ENCODE measurements at regions not wholly inside any gene's neighbourhood (a gene's known extent, or its start where the extent isn't known, plus 50 kb on each side); places are given as distances from the start of the nearest gene placed in this dataset.
"Not testable (repeated sequence)": the region's sequence is repeated elsewhere in the genome, so short reads cannot be mapped to it uniquely, and the experiment has no call there.

DNA sequence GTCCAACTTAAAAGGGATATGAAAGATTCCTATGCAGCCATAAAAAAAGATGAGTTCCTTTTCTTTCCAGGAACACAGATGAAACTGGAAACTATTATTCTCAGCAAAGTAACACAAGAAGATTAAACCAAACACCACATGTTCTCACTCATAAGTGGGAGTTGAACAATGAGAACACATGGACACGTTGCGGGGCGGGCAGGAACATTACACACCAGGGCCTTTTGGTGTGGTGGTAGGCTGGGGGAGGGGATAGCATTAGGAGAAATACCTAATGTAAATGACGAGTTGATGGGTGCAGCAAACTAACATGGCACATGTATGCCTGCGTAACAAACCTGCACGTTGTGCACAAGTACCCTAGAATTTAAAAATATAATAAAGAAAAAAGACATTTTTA, 516.1 kb downstream of the LRRC70 start:
- ChIA-PET CTCF (no interaction called here), POLR2A (no interaction called here)

GRCh38 chr5:63089147-63089546, 510.5 kb downstream of the LRRC70 start:
- DNase-seq = no peak
- Histone ChIP-seq H3K36me3 (ENCODE audit: insufficient read depth, low read length) (no peaks in the 10 kb centered on the region), H3K9me3 (ENCODE audit: low read length) (no peaks in the 10 kb centered on the region), H3K27ac (ENCODE audit: low read depth, low read length) (no peak overlapping the region), H3K4me1 (ENCODE audit: insufficient read depth, low read length) (no peaks in the 10 kb centered on the region), H3K4me3 (ENCODE audit: low read length) (no peak overlapping the region), H3K27me3 (ENCODE audit: insufficient read depth, low read length, poor library complexity, severe bottlenecking) (no peaks in the 10 kb centered on the region)
- ChIA-PET POLR2A (no interaction called here), CTCF (no interaction called here)
- no peak overlapping the region for H3K27ac Mint-ChIP-seq
- no peaks in the 10 kb centered on the region for H3K4me1 Mint-ChIP-seq
- H3K4me3 Mint-ChIP-seq = no peak overlapping the region
- H3K36me3 Mint-ChIP-seq = peaks cover 0 to 1% (median 0%) of the 10 kb centered on the region in 3 donors
- H3K9me3 Mint-ChIP-seq = peaks cover 0 to 9% (median 7%) of the 10 kb centered on the region in 5 donors
- no peaks in the 10 kb centered on the region for H3K27me3 Mint-ChIP-seq

More for the DNA sequence above, 516.1 kb downstream of the LRRC70 start:
- H3K36me3 ChIP-seq (ENCODE audit: insufficient read depth, low read length) = no peaks in the 10 kb centered on the region
- no peaks in the 10 kb centered on the region for H3K4me1 ChIP-seq (ENCODE audit: insufficient read depth, low read length)
- no peak for DNase-seq
- Mint-ChIP-seq H3K27me3 (no peaks in the 10 kb centered on the region), H3K4me3 (no peak overlapping the region), H3K9me3 (peaks cover 0 to 5% (median 2%) of the 10 kb centered on the region in 5 donors), H3K27ac (no peak overlapping the region), H3K36me3 (peaks cover 0 to 1% (median 0%) of the 10 kb centered on the region in 3 donors), H3K4me1 (no peaks in the 10 kb centered on the region)
- H3K9me3 ChIP-seq (ENCODE audit: low read length) = no peaks in the 10 kb centered on the region
- H3K27me3 ChIP-seq (ENCODE audit: insufficient read depth, low read length, poor library complexity, severe bottlenecking) = no peaks in the 10 kb centered on the region
- no peak overlapping the region for H3K27ac ChIP-seq (ENCODE audit: low read depth, low read length)
- no peak overlapping the region for H3K4me3 ChIP-seq (ENCODE audit: low read length)

DNA sequence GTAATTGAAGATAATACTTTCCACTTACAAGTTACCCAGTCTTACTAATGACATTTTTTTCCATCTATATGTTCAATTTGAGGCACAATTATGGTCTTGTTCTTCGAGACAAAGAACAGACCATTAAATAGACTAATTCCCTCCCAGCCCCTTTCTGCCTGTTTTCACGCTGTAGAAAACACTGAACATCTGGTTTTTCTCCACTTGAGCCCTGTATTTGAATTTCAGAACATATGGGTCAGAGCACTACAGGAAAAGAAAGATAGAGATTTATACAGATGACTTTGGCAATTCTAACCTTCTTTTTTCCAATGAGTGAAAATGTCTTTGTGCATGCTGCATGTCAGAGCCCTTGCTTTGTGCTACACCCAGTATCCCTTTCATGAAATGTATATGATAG, 506.9 kb downstream of the LRRC70 start:
- Mint-ChIP-seq H3K36me3 (no peaks in the 10 kb centered on the region), H3K27me3 (no peaks in the 10 kb centered on the region), H3K27ac (no peak overlapping the region), H3K9me3 (peaks cover 0 to 11% (median 5%) of the 10 kb centered on the region in 5 donors), H3K4me1 (no peaks in the 10 kb centered on the region), H3K4me3 (no peak overlapping the region)
- Histone ChIP-seq H3K4me3 (ENCODE audit: low read length) (no peak overlapping the region), H3K9me3 (ENCODE audit: low read length) (no peaks in the 10 kb centered on the region), H3K4me1 (ENCODE audit: insufficient read depth, low read length) (no peaks in the 10 kb centered on the region), H3K36me3 (ENCODE audit: insufficient read depth, low read length) (no peaks in the 10 kb centered on the region), H3K27me3 (ENCODE audit: insufficient read depth, low read length, poor library complexity, severe bottlenecking) (no peaks in the 10 kb centered on the region), H3K27ac (ENCODE audit: low read depth, low read length) (no peak overlapping the region)
- ChIA-PET POLR2A (no interaction called here), CTCF (no interaction called here)
- no peak for DNase-seq

DNA sequence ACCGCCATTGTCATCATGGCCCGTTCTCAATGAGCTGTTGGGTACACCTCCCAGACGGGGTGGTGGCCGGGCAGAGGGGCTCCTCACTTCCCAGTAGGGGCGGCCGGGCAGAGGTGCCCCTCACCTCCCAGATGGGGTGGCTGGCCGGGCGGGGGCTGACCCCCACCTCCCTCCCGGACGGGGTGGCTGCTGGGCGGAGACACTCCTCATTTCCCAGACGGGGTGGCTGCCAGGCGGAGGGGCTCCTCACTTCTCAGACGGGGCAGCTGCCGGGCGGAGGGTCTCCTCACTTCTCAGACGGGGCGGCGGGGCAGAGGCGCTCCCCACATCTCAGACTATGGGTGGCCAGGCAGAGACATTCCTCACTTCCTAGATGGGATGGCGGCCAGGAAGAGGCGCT, 505.1 kb downstream of the LRRC70 start:
- CTCF ChIA-PET; H3K4me1 ChIP-seq (ENCODE audit: insufficient read depth, low read length); H3K27ac Mint-ChIP-seq; H3K4me1 Mint-ChIP-seq; H3K27me3 ChIP-seq (ENCODE audit: insufficient read depth, low read length, poor library complexity, severe bottlenecking); H3K4me3 Mint-ChIP-seq; H3K9me3 ChIP-seq (ENCODE audit: low read length); DNase-seq; H3K36me3 Mint-ChIP-seq; H3K27ac ChIP-seq (ENCODE audit: low read depth, low read length); H3K27me3 Mint-ChIP-seq; H3K36me3 ChIP-seq (ENCODE audit: insufficient read depth, low read length); POLR2A ChIA-PET; H3K4me3 ChIP-seq (ENCODE audit: low read length): not testable (repeated sequence)
- peaks cover 0 to 11% (median 5%) of the 10 kb centered on the region in 5 donors for H3K9me3 Mint-ChIP-seq

DNA sequence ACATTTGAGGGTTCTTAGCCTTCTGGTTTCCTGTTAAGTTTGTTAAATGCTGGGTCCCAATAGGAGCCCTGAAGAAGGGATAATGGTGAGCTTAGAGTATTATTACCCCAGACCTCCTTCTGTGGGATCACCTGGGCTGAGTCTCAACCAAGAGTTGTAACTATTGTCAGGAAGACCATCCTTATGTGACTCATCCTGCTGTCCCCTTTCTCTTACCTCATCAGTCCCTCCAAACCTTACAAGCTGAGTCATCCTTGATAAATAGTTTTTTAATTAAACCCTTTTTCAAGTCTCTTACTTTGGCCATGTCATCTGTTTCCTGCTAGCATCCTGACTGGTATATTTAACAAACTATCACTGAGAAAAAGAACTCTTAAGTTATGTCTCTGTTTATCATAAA, 502.8 kb downstream of the LRRC70 start:
- no peaks in the 10 kb centered on the region for H3K36me3 Mint-ChIP-seq
- Histone ChIP-seq H3K27ac (ENCODE audit: low read depth, low read length) (no peak overlapping the region), H3K36me3 (ENCODE audit: insufficient read depth, low read length) (no peaks in the 10 kb centered on the region), H3K9me3 (ENCODE audit: low read length) (no peaks in the 10 kb centered on the region), H3K4me1 (ENCODE audit: insufficient read depth, low read length) (no peaks in the 10 kb centered on the region), H3K4me3 (ENCODE audit: low read length) (no peak overlapping the region), H3K27me3 (ENCODE audit: insufficient read depth, low read length, poor library complexity, severe bottlenecking) (no peaks in the 10 kb centered on the region)
- CTCF ChIA-PET = no interaction called here
- H3K9me3 Mint-ChIP-seq = peaks cover 0 to 11% (median 3%) of the 10 kb centered on the region in 5 donors
- no peak overlapping the region for H3K4me3 Mint-ChIP-seq
- no peak for DNase-seq
- POLR2A ChIA-PET = no interaction called here
- H3K27me3 Mint-ChIP-seq = no peaks in the 10 kb centered on the region
- no peak overlapping the region for H3K27ac Mint-ChIP-seq
- H3K4me1 Mint-ChIP-seq = no peaks in the 10 kb centered on the region

DNA sequence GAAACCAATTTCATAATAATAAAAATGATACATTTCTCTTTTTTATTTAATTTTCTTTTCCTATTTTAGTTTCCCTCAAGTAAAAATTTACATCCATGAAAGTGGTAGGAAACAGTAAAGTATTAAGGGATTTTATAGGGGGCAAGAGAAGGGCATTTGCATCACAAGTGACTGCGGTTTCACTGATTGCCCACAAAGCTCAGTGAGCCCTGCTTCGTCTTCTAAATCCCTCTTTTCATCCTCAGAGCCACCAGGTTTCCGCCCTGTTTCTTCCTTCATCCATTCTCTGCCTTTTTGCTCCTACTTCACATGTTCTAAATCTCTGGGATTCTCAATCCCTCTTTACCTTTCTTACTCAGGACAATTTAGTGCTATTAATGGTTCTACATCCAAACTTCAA, 491.4 kb downstream of the LRRC70 start:
- Mint-ChIP-seq H3K27ac (no peak overlapping the region), H3K9me3 (peaks cover 0 to 4% (median 0%) of the 10 kb centered on the region in 5 donors), H3K4me3 (no peak overlapping the region), H3K27me3 (no peaks in the 10 kb centered on the region), H3K4me1 (no peaks in the 10 kb centered on the region), H3K36me3 (no peaks in the 10 kb centered on the region)
- POLR2A ChIA-PET = no interaction called here
- CTCF ChIA-PET = no interaction called here
- H3K4me3 ChIP-seq (ENCODE audit: low read length) = no peak overlapping the region
- no peaks in the 10 kb centered on the region for H3K36me3 ChIP-seq (ENCODE audit: insufficient read depth, low read length)
- H3K4me1 ChIP-seq (ENCODE audit: insufficient read depth, low read length) = no peaks in the 10 kb centered on the region
- no peak for DNase-seq
- H3K9me3 ChIP-seq (ENCODE audit: low read length) = no peaks in the 10 kb centered on the region
- H3K27me3 ChIP-seq (ENCODE audit: insufficient read depth, low read length, poor library complexity, severe bottlenecking) = no peaks in the 10 kb centered on the region
- no peak overlapping the region for H3K27ac ChIP-seq (ENCODE audit: low read depth, low read length)

GRCh38 chr5:63055421-63055820, 476.8 kb downstream of the LRRC70 start:
- no peaks in the 10 kb centered on the region for H3K27me3 ChIP-seq (ENCODE audit: insufficient read depth, low read length, poor library complexity, severe bottlenecking)
- H3K27ac Mint-ChIP-seq = no peak overlapping the region
- no peaks in the 10 kb centered on the region for H3K27me3 Mint-ChIP-seq

DNA sequence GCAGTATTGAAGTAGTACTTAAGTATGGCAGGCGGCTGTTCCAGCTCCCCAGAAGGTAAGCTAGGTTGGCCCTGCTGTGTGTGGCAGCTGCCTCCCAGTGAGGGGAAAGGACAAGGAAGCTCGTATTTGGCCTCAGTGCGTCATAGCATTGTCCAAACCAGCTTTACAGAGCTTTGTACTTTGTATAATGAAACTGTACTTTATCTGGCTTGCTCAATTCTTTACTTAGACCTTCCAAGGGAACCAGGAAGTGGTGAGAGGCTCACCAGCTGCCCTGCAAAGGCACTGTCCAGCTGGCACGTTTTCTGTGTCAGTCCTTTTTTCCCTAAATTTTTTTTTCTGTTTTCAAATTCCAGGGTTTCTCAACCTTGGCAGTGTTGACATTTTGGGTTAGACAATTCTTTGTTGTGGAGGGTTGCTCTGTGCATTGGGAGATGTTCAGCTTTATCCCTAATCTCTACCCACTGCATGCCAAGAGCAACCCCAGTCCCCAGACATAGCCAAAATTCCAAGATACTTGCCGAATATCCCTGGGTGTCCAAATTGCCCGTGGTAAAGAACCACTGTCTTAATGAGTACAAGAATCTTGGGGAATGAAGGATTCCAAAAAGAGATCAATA, 474.5 kb downstream of the LRRC70 start:
- H3K4me1 ChIP-seq (ENCODE audit: insufficient read depth, low read length) = no peaks in the 10 kb centered on the region
- CTCF ChIA-PET = no interaction called here
- Mint-ChIP-seq H3K4me1 (no peaks in the 10 kb centered on the region), H3K9me3 (peaks cover 0 to 10% (median 5%) of the 10 kb centered on the region in 5 donors), H3K4me3 (no peak overlapping the region), H3K27me3 (no peaks in the 10 kb centered on the region), H3K27ac (no peak overlapping the region), H3K36me3 (no peaks in the 10 kb centered on the region)
- H3K36me3 ChIP-seq (ENCODE audit: insufficient read depth, low read length) = no peaks in the 10 kb centered on the region
- DNase-seq = no peak
- no peak overlapping the region for H3K27ac ChIP-seq (ENCODE audit: low read depth, low read length)
- H3K9me3 ChIP-seq (ENCODE audit: low read length) = no peaks in the 10 kb centered on the region
- H3K27me3 ChIP-seq (ENCODE audit: insufficient read depth, low read length, poor library complexity, severe bottlenecking) = no peaks in the 10 kb centered on the region
- POLR2A ChIA-PET = no interaction called here
- no peak overlapping the region for H3K4me3 ChIP-seq (ENCODE audit: low read length)

More at GRCh38 chr5:63055421-63055820, 476.8 kb downstream of the LRRC70 start:
- CTCF ChIA-PET = no interaction called here
- POLR2A ChIA-PET = no interaction called here
- Histone ChIP-seq H3K27ac (ENCODE audit: low read depth, low read length) (no peak overlapping the region), H3K4me3 (ENCODE audit: low read length) (no peak overlapping the region), H3K4me1 (ENCODE audit: insufficient read depth, low read length) (no peaks in the 10 kb centered on the region), H3K36me3 (ENCODE audit: insufficient read depth, low read length) (no peaks in the 10 kb centered on the region), H3K9me3 (ENCODE audit: low read length) (no peaks in the 10 kb centered on the region)
- Mint-ChIP-seq H3K9me3 (peaks cover 0 to 10% (median 3%) of the 10 kb centered on the region in 5 donors), H3K4me1 (no peaks in the 10 kb centered on the region), H3K36me3 (no peaks in the 10 kb centered on the region), H3K4me3 (no peak overlapping the region)
- no peak for DNase-seq

GRCh38 chr5:63050916-63051315, 472.3 kb downstream of the LRRC70 start:
- no peak overlapping the region for H3K4me3 Mint-ChIP-seq
- no peaks in the 10 kb centered on the region for H3K4me1 Mint-ChIP-seq
- no peaks in the 10 kb centered on the region for H3K9me3 ChIP-seq (ENCODE audit: low read length)
- H3K27me3 ChIP-seq (ENCODE audit: insufficient read depth, low read length, poor library complexity, severe bottlenecking) = no peaks in the 10 kb centered on the region
- no peaks in the 10 kb centered on the region for H3K36me3 Mint-ChIP-seq
- DNase-seq = no peak
- H3K9me3 Mint-ChIP-seq = peaks cover 0 to 13% (median 5%) of the 10 kb centered on the region in 5 donors
- no peaks in the 10 kb centered on the region for H3K27me3 Mint-ChIP-seq
- H3K27ac ChIP-seq (ENCODE audit: low read depth, low read length) = no peak overlapping the region
- no peaks in the 10 kb centered on the region for H3K36me3 ChIP-seq (ENCODE audit: insufficient read depth, low read length)
- no peaks in the 10 kb centered on the region for H3K4me1 ChIP-seq (ENCODE audit: insufficient read depth, low read length)
- H3K27ac Mint-ChIP-seq = no peak overlapping the region
- POLR2A ChIA-PET = no interaction called here
- CTCF ChIA-PET = no interaction called here
- no peak overlapping the region for H3K4me3 ChIP-seq (ENCODE audit: low read length)

All from CD8-positive, alpha-beta memory T cell (primary cell).